Mesendoderm (in vitro differentiated cells): ENCODE measurements at regions not wholly inside any gene's neighbourhood (a gene's known extent, or its start where the extent isn't known, plus 50 kb on each side); places are given as distances from the start of the nearest gene placed in this dataset.

Experiments
- DNase-seq: peaks from one replicate; pipeline ENCODE4 v3.0.0; 2013
- H2AK5ac ChIP-seq: 2 replicates; pipeline ENCODE4 v1.6.1; 2013; ENCODE audit warnings: low read length, inconsistent platforms
- H2BK120ac ChIP-seq: 2 replicates; pipeline ENCODE4 v1.6.1; 2013; ENCODE audit warnings: low read depth, mild to moderate bottlenecking, low read length, moderate library complexity, mixed read lengths
- H2BK15ac ChIP-seq: replicated peaks from 2 replicates; pipeline ENCODE4 v1.6.1; 2013; ENCODE audit warnings: low read depth, mild to moderate bottlenecking, moderate library complexity
- H2BK5ac ChIP-seq: 2 replicates; pipeline ENCODE4 v1.6.1; 2013; ENCODE audit warnings: low read length, inconsistent platforms
- H3K18ac ChIP-seq: 2 replicates; pipeline ENCODE4 v1.6.1; 2013; ENCODE audit warnings: mild to moderate bottlenecking, low read length, mixed read lengths
- H3K23ac ChIP-seq: one replicate; pipeline ENCODE4 v1.6.1; 2013; ENCODE audit warnings: low read length
- H3K27ac ChIP-seq: 2 replicates; pipeline ENCODE4 v1.5.1; 2013; ENCODE audit warnings: low read depth, mild to moderate bottlenecking, inconsistent platforms, low read length, moderate library complexity
- H3K27me3 ChIP-seq: 2 replicates; pipeline ENCODE4 v1.6.1; 2013; ENCODE audit warnings: low read length, control low read depth, mild to moderate bottlenecking, inconsistent platforms; ENCODE audit not compliant: insufficient read depth, poor library complexity
- H3K36me3 ChIP-seq: 2 replicates; pipeline ENCODE4 v1.6.1; 2013; ENCODE audit warnings: low read length, inconsistent platforms; ENCODE audit not compliant: control insufficient read depth, insufficient read depth
- H3K4ac ChIP-seq: one replicate; pipeline ENCODE4 v1.6.1; 2013; ENCODE audit warnings: low read depth, mild to moderate bottlenecking, low read length, moderate library complexity
- H3K4me1 ChIP-seq: 2 replicates; pipeline ENCODE4 v1.6.1; 2013; ENCODE audit warnings: low read depth, low read length, inconsistent platforms; ENCODE audit not compliant: control insufficient read depth
- H3K4me2 ChIP-seq: 2 replicates; pipeline ENCODE4 v1.6.1; 2013; ENCODE audit warnings: low read length
- H3K4me3 ChIP-seq: 2 replicates; pipeline ENCODE4 v1.5.1; 2013; ENCODE audit warnings: mild to moderate bottlenecking, low read length
- H3K56ac ChIP-seq: one replicate; pipeline ENCODE4 v1.6.1; 2013; ENCODE audit warnings: low read length
- H3K79me1 ChIP-seq: 2 replicates; pipeline ENCODE4 v1.6.1; 2013; ENCODE audit warnings: low read length, inconsistent platforms
- H3K79me2 ChIP-seq: 2 replicates; pipeline ENCODE4 v1.6.1; 2013; ENCODE audit warnings: mild to moderate bottlenecking, low read length; ENCODE audit not compliant: control insufficient read depth, insufficient read depth
- H3K9ac ChIP-seq: 2 replicates; pipeline ENCODE4 v1.6.1; 2013; ENCODE audit warnings: low read length, inconsistent platforms
- H4K5ac ChIP-seq: one replicate; pipeline ENCODE4 v1.6.1; 2013; ENCODE audit warnings: low read length
- H4K8ac ChIP-seq: one replicate; pipeline ENCODE4 v1.6.1; 2013; ENCODE audit warnings: low read depth, mild to moderate bottlenecking, control low read depth, low read length, moderate library complexity
- WGBS: extraction: QIAGEN DNeasy Blood & Tissue Kit; methylation state at CpG from one replicate; pipeline ENCODE4 v1.1.7; 2013; ENCODE audit warnings: low lambda C conversion rate, missing lambda C conversion rate; ENCODE audit not compliant: insufficient coverage; ENCODE audit errors: extremely low coverage; 5-methylcytosine and 5-hydroxymethylcytosine counted together

- no peak overlapping the region for H3K27ac ChIP-seq
- H3K18ac ChIP-seq: no peak overlapping the region
- no CpG with 5 or more reads among the region's 2 CpGs for WGBS
- H3K4ac ChIP-seq: no peak overlapping the region
- no peak overlapping the region for H3K4me2 ChIP-seq
- no peaks in the 10 kb centered on the region for H3K79me2 ChIP-seq
- H2AK5ac ChIP-seq: no peak overlapping the region
- H3K27me3 ChIP-seq: no peaks in the 10 kb centered on the region
- H3K56ac ChIP-seq: no peak overlapping the region
- no peak overlapping the region for H3K4me3 ChIP-seq
- H2BK120ac ChIP-seq: no peak overlapping the region
- no peaks in the 10 kb centered on the region for H3K36me3 ChIP-seq
- no peak overlapping the region for H4K5ac ChIP-seq
- no peak overlapping the region for H2BK5ac ChIP-seq
- DNase-seq: no peak
- H3K9ac ChIP-seq: no peak overlapping the region
- no peak overlapping the region for H3K23ac ChIP-seq
- no peaks in the 10 kb centered on the region for H3K79me1 ChIP-seq
- no peak overlapping the region for H4K8ac ChIP-seq
- no peak overlapping the region for H2BK15ac ChIP-seq
- H3K4me1 ChIP-seq: no peaks in the 10 kb centered on the region
Measured at GRCh38 chr2:56707650-56708049, 523.9 kb downstream of the CCDC85A start.

- Histone ChIP-seq H3K36me3 (no peaks in the 10 kb centered on the region), H3K79me2 (no peaks in the 10 kb centered on the region), H3K4ac (no peak overlapping the region), H2BK5ac (no peak overlapping the region), H4K5ac (no peak overlapping the region), H3K27me3 (no peaks in the 10 kb centered on the region), H3K9ac (no peak overlapping the region), H3K4me2 (no peak overlapping the region), H3K18ac (no peak overlapping the region), H3K23ac (no peak overlapping the region), H2BK120ac (no peak overlapping the region), H2AK5ac (no peak overlapping the region), H3K4me1 (no peaks in the 10 kb centered on the region), H2BK15ac (no peak overlapping the region), H3K4me3 (no peak overlapping the region), H3K27ac (no peak overlapping the region), H4K8ac (no peak overlapping the region), H3K56ac (no peak overlapping the region), H3K79me1 (no peaks in the 10 kb centered on the region)
- no peak for DNase-seq
- no CpG with 5 or more reads among the region's 3 CpGs for WGBS
Measured at GRCh38 chr2:56709181-56709580, 525.4 kb downstream of the CCDC85A start.

- no peaks in the 10 kb centered on the region for H3K27me3 ChIP-seq
- no peaks in the 10 kb centered on the region for H3K79me1 ChIP-seq
- H4K8ac ChIP-seq: no peak overlapping the region
- H3K18ac ChIP-seq: no peak overlapping the region
- no CpG with 5 or more reads among the region's 5 CpGs for WGBS
- DNase-seq: peak; percentile 2
- no peak overlapping the region for H3K56ac ChIP-seq
- H3K9ac ChIP-seq: no peak overlapping the region
- no peaks in the 10 kb centered on the region for H3K4me1 ChIP-seq
- H3K4me2 ChIP-seq: no peak overlapping the region
- H4K5ac ChIP-seq: no peak overlapping the region
- H3K27ac ChIP-seq: no peak overlapping the region
- H3K79me2 ChIP-seq: no peaks in the 10 kb centered on the region
- no peaks in the 10 kb centered on the region for H3K36me3 ChIP-seq
- H3K23ac ChIP-seq: no peak overlapping the region
- no peak overlapping the region for H2BK15ac ChIP-seq
- H2BK5ac ChIP-seq: no peak overlapping the region
- H3K4ac ChIP-seq: no peak overlapping the region
- H2AK5ac ChIP-seq: no peak overlapping the region
- no peak overlapping the region for H2BK120ac ChIP-seq
- no peak overlapping the region for H3K4me3 ChIP-seq
Measured at GRCh38 chr2:56713161-56713676, 529.4 kb downstream of the CCDC85A start.

- H3K4me2 ChIP-seq: no peak overlapping the region
- H3K18ac ChIP-seq: no peak overlapping the region
- no peak for DNase-seq
- no peak overlapping the region for H2BK5ac ChIP-seq
- WGBS: no CpG with 5 or more reads among the region's 1 CpG
- H3K27ac ChIP-seq: no peak overlapping the region
- H3K36me3 ChIP-seq: no peaks in the 10 kb centered on the region
- no peak overlapping the region for H3K56ac ChIP-seq
- H3K4me1 ChIP-seq: no peaks in the 10 kb centered on the region
- no peak overlapping the region for H3K4me3 ChIP-seq
- H2BK120ac ChIP-seq: no peak overlapping the region
- no peaks in the 10 kb centered on the region for H3K79me1 ChIP-seq
- no peak overlapping the region for H2AK5ac ChIP-seq
- H4K5ac ChIP-seq: no peak overlapping the region
- H2BK15ac ChIP-seq: no peak overlapping the region
- no peak overlapping the region for H3K23ac ChIP-seq
- H3K79me2 ChIP-seq: no peaks in the 10 kb centered on the region
- no peak overlapping the region for H3K4ac ChIP-seq
- H3K9ac ChIP-seq: no peak overlapping the region
- no peaks in the 10 kb centered on the region for H3K27me3 ChIP-seq
- no peak overlapping the region for H4K8ac ChIP-seq
Measured at GRCh38 chr2:56713978-56714377, 530.2 kb downstream of the CCDC85A start.

GRCh38 chr2:56714400-56714799 is 530.6 kb downstream of the CCDC85A start:
- H3K79me1 ChIP-seq: no peaks in the 10 kb centered on the region
- no peaks in the 10 kb centered on the region for H3K36me3 ChIP-seq
- no peak overlapping the region for H3K4ac ChIP-seq
- H3K79me2 ChIP-seq: no peaks in the 10 kb centered on the region
- H3K4me1 ChIP-seq: no peaks in the 10 kb centered on the region
- no peak overlapping the region for H3K4me3 ChIP-seq
- H3K56ac ChIP-seq: no peak overlapping the region
- H3K9ac ChIP-seq: no peak overlapping the region
- H2BK15ac ChIP-seq: no peak overlapping the region
- no peak overlapping the region for H2BK120ac ChIP-seq
- DNase-seq: no peak
- no CpG with 5 or more reads among the region's 7 CpGs for WGBS
- H2BK5ac ChIP-seq: no peak overlapping the region
- H3K18ac ChIP-seq: no peak overlapping the region
- no peaks in the 10 kb centered on the region for H3K27me3 ChIP-seq
- no peak overlapping the region for H2AK5ac ChIP-seq
- no peak overlapping the region for H3K27ac ChIP-seq
- no peak overlapping the region for H3K23ac ChIP-seq
- no peak overlapping the region for H3K4me2 ChIP-seq
- no peak overlapping the region for H4K8ac ChIP-seq
- H4K5ac ChIP-seq: no peak overlapping the region

- H3K9ac ChIP-seq: no peak overlapping the region
- H2BK120ac ChIP-seq: no peak overlapping the region
- H3K23ac ChIP-seq: no peak overlapping the region
- H3K56ac ChIP-seq: no peak overlapping the region
- H3K4me3 ChIP-seq: no peak overlapping the region
- no peak overlapping the region for H4K8ac ChIP-seq
- H2AK5ac ChIP-seq: no peak overlapping the region
- no peak overlapping the region for H2BK15ac ChIP-seq
- no peaks in the 10 kb centered on the region for H3K36me3 ChIP-seq
- no peak overlapping the region for H3K4me2 ChIP-seq
- DNase-seq: peak; percentile 2
- no peak overlapping the region for H3K18ac ChIP-seq
- H3K4ac ChIP-seq: no peak overlapping the region
- H3K79me2 ChIP-seq: no peaks in the 10 kb centered on the region
- H3K27me3 ChIP-seq: no peaks in the 10 kb centered on the region
- WGBS: no CpG with 5 or more reads among the region's 3 CpGs
- H4K5ac ChIP-seq: no peak overlapping the region
- no peaks in the 10 kb centered on the region for H3K4me1 ChIP-seq
- no peak overlapping the region for H3K27ac ChIP-seq
- H3K79me1 ChIP-seq: no peaks in the 10 kb centered on the region
- no peak overlapping the region for H2BK5ac ChIP-seq
Measured at GRCh38 chr2:56715683-56716082, 531.9 kb downstream of the CCDC85A start.
